ENCODE measurements at regions not wholly inside any gene's neighbourhood (a gene's known extent, or its start where the extent isn't known, plus 50 kb on each side); places are given as distances from the start of the nearest gene placed in this dataset.
"Not testable (repeated sequence)": the region's sequence is repeated elsewhere in the genome, so short reads cannot be mapped to it uniquely, and the experiment has no call there.

GRCh38 chr16:29265255-29265853 lies 141.2 kb downstream of the NPIPB11 start:
- not testable (repeated sequence) for TF ChIP-seq POLR2AphosphoS5 (IDR thresholded peaks at IDR 0.05; ENCODE audit: borderline replicate concordance, low read depth, low read length); EZH2 (IDR thresholded peaks at IDR 0.05); FOXP2 (optimal IDR thresholded peaks at IDR 0.05; ENCODE audit: control extremely low read depth, extremely low read length, insufficient read depth)
